Keratinocyte (primary cell): ENCODE measurements at regions not wholly inside any gene's neighbourhood (a gene's known extent, or its start where the extent isn't known, plus 50 kb on each side); places are given as distances from the start of the nearest gene placed in this dataset.

Experiments used
- DNase-seq: peaks from one replicate; pipeline ENCODE4 v3.0.0-alpha.2; 2011; ENCODE audit warnings: low read depth, missing footprints, low spot score
- FAIRE-seq: peaks from 2 replicates; lab custom pipeline; 2011; peaks lifted over from hg19 to GRCh38; lab: Jason Lieb, UNC
- H2AFZ ChIP-seq: 2 replicates; pipeline ENCODE4 v1.6.0; 2012; ENCODE audit warnings: low read length, control low read depth, inconsistent platforms; ENCODE audit not compliant: control insufficient read depth
- H3K27ac ChIP-seq: 2 replicates; pipeline ENCODE4 v1.5.1; 2011; ENCODE audit warnings: low read length; ENCODE audit not compliant: control insufficient read depth, insufficient read depth
- H3K27me3 ChIP-seq: 3 replicates; pipeline ENCODE4 v1.6.0; 2011; ENCODE audit warnings: low read length; ENCODE audit not compliant: control insufficient read depth, insufficient read depth; ENCODE audit errors: extremely low read depth
- H3K36me3 ChIP-seq, 2 experiments: 2 replicates in 1 of 2; 3 replicates in 1 of 2; pipeline ENCODE4 v1.5.1; 2011; ENCODE audit warnings: low read length in 2 of 2, mild to moderate bottlenecking in 1 of 2; ENCODE audit not compliant: control insufficient read depth in 2 of 2, insufficient read depth in 2 of 2; ENCODE audit errors: extremely low read depth in 1 of 2
- H3K4me1 ChIP-seq: 3 replicates; pipeline ENCODE4 v1.5.1; 2011; ENCODE audit warnings: low read length; ENCODE audit not compliant: control insufficient read depth, insufficient read depth; ENCODE audit errors: extremely low read depth
- H3K4me2 ChIP-seq: 3 replicates; pipeline ENCODE4 v1.6.0; 2011; ENCODE audit warnings: low read depth, low read length; ENCODE audit not compliant: control insufficient read depth, insufficient read depth; ENCODE audit errors: extremely low read depth
- H3K4me3 ChIP-seq, 3 experiments: fragments of 200-600 bp in 1 of 3; sonication (generic) in 1 of 3; 2 replicates in 2 of 3; 3 replicates in 1 of 3; pipeline ENCODE4 v1.5.1; 2011 to 2016; ENCODE audit warnings: low read length in 3 of 3, mild to moderate bottlenecking in 3 of 3, control low read depth in 2 of 3, inconsistent platforms in 1 of 3, low read depth in 1 of 3, mixed read lengths in 1 of 3, mixed run types in 1 of 3, moderate library complexity in 1 of 3; ENCODE audit not compliant: control insufficient read depth in 2 of 3, insufficient read depth in 2 of 3; ENCODE audit errors: extremely low read depth in 1 of 3
- H3K79me2 ChIP-seq: 2 replicates; pipeline ENCODE4 v1.6.0; 2012; ENCODE audit warnings: low read length; ENCODE audit not compliant: control insufficient read depth, insufficient read depth
- H3K9ac ChIP-seq: 3 replicates; pipeline ENCODE4 v1.6.0; 2011; ENCODE audit warnings: low read length; ENCODE audit not compliant: control insufficient read depth, insufficient read depth; ENCODE audit errors: extremely low read depth
- H3K9me1 ChIP-seq: 3 replicates; pipeline ENCODE4 v1.6.0; 2011; ENCODE audit warnings: low read length; ENCODE audit not compliant: control insufficient read depth, insufficient read depth; ENCODE audit errors: extremely low read depth
- H3K9me3 ChIP-seq: 2 replicates; pipeline ENCODE4 v1.5.1; 2012; ENCODE audit warnings: low read depth, low read length; ENCODE audit not compliant: control insufficient read depth
- H4K20me1 ChIP-seq: 3 replicates; pipeline ENCODE4 v1.6.0; 2011; ENCODE audit warnings: low read length; ENCODE audit not compliant: control insufficient read depth, insufficient read depth; ENCODE audit errors: extremely low read depth
- EZH2 ChIP-seq: IDR thresholded peaks from one replicate; pipeline ENCODE4 v1.6.1; 2012; ENCODE audit warnings: inconsistent platforms, mild to moderate bottlenecking, low read length, moderate library complexity
- dilution Hi-C: fragments of 300-500 bp; cut with MboI; formaldehyde crosslinking; loops from one replicate; pipeline ENCODE4 v1.7.0; 2020; ENCODE audit warnings: low sequenced_read_pairs; ENCODE audit not compliant: extremely low pct_ligation_motif_present
- TF ChIP-seq, protein P1 (sequence below), 3 experiments: IDR thresholded peaks in 1 of 3; conservative IDR thresholded peaks in 1 of 3; optimal IDR thresholded peaks in 1 of 3; 2 replicates in 2 of 3; 3 replicates in 1 of 3; pipeline versions ENCODE3 to v1.5.1; 2011; ENCODE audit warnings: low read length in 3 of 3, mild to moderate bottlenecking in 3 of 3, moderate library complexity in 2 of 3, control low read depth in 1 of 3, inconsistent platforms in 1 of 3; ENCODE audit not compliant: insufficient read depth in 2 of 3; ENCODE audit errors: extremely low read depth in 1 of 3

DNA sequence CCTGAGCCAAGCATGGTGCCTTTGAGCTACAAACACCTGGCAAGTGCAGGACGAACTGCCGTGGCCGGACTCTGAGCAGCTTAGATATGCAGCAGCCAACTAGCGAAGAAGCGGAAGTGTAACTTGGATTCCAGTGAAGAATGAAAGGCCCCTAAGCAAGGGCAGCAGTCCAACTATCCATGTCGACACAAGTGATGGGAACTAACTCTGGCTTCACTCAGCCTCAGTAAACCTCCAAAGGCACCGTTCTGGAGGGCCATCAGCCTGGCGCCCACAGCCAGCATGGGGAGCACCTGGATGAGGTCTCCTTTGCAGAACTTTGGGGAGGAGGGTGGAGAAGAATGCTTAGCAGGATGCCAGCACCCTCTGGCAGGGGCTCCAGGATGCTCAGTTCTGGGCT, 78.4 kb upstream of the MLN start:
- DNase-seq: no peak
- peak; percentile 66 for FAIRE-seq
- Histone ChIP-seq H3K9me3 (no peaks in the 10 kb centered on the region), H3K79me2 (no peaks in the 10 kb centered on the region), H3K9ac (no peak overlapping the region), H3K9me1 (no peaks in the 10 kb centered on the region), H2AFZ (peak overlapping the region; percentile 52), H3K4me2 (peak overlapping the region; percentile 0), H4K20me1 (no peaks in the 10 kb centered on the region), H3K4me1 (peaks cover 28% of the 10 kb centered on the region), H3K36me3 (no peaks in the 10 kb centered on the region), H3K27me3 (peaks cover 3% of the 10 kb centered on the region), H3K4me3 (no peak overlapping the region), H3K27ac (no peak overlapping the region)
- TF ChIP-seq, protein P1, sequence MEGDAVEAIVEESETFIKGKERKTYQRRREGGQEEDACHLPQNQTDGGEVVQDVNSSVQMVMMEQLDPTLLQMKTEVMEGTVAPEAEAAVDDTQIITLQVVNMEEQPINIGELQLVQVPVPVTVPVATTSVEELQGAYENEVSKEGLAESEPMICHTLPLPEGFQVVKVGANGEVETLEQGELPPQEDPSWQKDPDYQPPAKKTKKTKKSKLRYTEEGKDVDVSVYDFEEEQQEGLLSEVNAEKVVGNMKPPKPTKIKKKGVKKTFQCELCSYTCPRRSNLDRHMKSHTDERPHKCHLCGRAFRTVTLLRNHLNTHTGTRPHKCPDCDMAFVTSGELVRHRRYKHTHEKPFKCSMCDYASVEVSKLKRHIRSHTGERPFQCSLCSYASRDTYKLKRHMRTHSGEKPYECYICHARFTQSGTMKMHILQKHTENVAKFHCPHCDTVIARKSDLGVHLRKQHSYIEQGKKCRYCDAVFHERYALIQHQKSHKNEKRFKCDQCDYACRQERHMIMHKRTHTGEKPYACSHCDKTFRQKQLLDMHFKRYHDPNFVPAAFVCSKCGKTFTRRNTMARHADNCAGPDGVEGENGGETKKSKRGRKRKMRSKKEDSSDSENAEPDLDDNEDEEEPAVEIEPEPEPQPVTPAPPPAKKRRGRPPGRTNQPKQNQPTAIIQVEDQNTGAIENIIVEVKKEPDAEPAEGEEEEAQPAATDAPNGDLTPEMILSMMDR (optimal IDR thresholded peaks at IDR 0.05 in 1 of 3, IDR thresholded peaks at IDR 0.05 in 1 of 3, conservative IDR thresholded peaks at IDR 0.05 in 1 of 3; ENCODE audit: extremely low read depth in 1 of 3, insufficient read depth in 2 of 3, low read length in 3 of 3): no peak
- TF ChIP-seq EZH2: no peak
- dilution Hi-C loops: no loop called here

DNA sequence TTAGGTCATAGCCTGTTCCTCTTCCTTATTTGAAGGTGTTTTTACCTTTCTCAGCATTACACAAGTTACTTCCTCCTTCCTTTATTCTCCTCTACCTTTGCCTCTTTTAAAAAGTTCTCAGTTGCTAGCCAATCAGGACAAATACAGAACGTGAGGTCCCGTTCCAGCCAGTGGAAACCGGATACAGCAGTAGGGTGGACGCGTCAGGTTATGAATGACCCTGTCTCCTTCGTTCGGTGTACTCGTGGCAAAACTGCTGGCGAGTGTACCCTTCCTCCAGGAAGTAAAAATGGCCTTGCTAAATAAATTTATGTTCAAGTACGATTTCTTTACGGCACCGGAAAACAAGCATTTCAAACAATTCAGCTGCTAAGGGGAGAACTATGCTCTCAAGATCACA, 77.0 kb upstream of the MLN start:
- Histone ChIP-seq H3K4me1 (peaks cover 16% of the 10 kb centered on the region), H3K4me2 (no peak overlapping the region), H3K27me3 (peaks cover 10% of the 10 kb centered on the region), H3K9me1 (no peaks in the 10 kb centered on the region), H3K4me3 (no peak overlapping the region), H3K9ac (no peak overlapping the region), H3K36me3 (no peaks in the 10 kb centered on the region), H4K20me1 (no peaks in the 10 kb centered on the region), H3K9me3 (no peaks in the 10 kb centered on the region), H2AFZ (no peak overlapping the region), H3K27ac (no peak overlapping the region), H3K79me2 (no peaks in the 10 kb centered on the region)
- DNase-seq: no peak
- dilution Hi-C loops: no loop called here
- no peak for FAIRE-seq
- no peak for TF ChIP-seq EZH2
- TF ChIP-seq, protein P1 (optimal IDR thresholded peaks at IDR 0.05 in 1 of 3, IDR thresholded peaks at IDR 0.05 in 1 of 3, conservative IDR thresholded peaks at IDR 0.05 in 1 of 3; ENCODE audit: extremely low read depth in 1 of 3, insufficient read depth in 2 of 3, low read length in 3 of 3): no peak
